Lower lobe of right lung (tissue), 2 donors: ENCODE measurements at regions not wholly inside any gene's neighbourhood (a gene's known extent, or its start where the extent isn't known, plus 50 kb on each side); places are given as distances from the start of the nearest gene placed in this dataset.

ENCODE experiments used
- ATAC-seq, 2 donors: fragments of 200-7000 bp; cut with Tn5 transposase; one replicate each; pipeline ENCODE4 v1.9.1; 2020 to 2022; ENCODE audit warnings: mild to moderate bottlenecking in 2 of 2, moderate library complexity in 2 of 2
- DNase-seq: peaks from one replicate; pipeline ENCODE4 v3.0.0-alpha.2; 2020
- H3K27ac ChIP-seq: fragments of 200-600 bp; one replicate; pipeline ENCODE4 v1.8.0; 2022
- H3K27me3 ChIP-seq: fragments of 200-600 bp; one replicate; pipeline ENCODE4 v1.8.0; 2022; ENCODE audit warnings: low read depth
- H3K36me3 ChIP-seq: fragments of 200-600 bp; one replicate; pipeline ENCODE4 v1.8.0; 2022; ENCODE audit warnings: mild to moderate bottlenecking
- H3K4me1 ChIP-seq: fragments of 200-600 bp; one replicate; pipeline ENCODE4 v1.8.0; 2022
- H3K4me3 ChIP-seq: fragments of 200-600 bp; one replicate; pipeline ENCODE4 v1.8.0; 2022; ENCODE audit warnings: mild to moderate bottlenecking
- H3K9me3 ChIP-seq: fragments of 200-600 bp; one replicate; pipeline ENCODE4 v1.8.0; 2022
- intact Hi-C: fragments of 100-400 bp; cut with DNase I; formaldehyde crosslinking; loops from one replicate; pipeline ENCODE4 v1.11.0; 2022
- TF ChIP-seq, protein P1 (sequence below): fragments of 200-600 bp; IDR thresholded peaks from one replicate; pipeline ENCODE4 v1.8.0; 2022; ENCODE audit warnings: antibody characterized with exemption, mild to moderate bottlenecking
- donor health status: DM: no; HTN: yes; CAD: no; lungs with severe emphysema.

- DNase-seq (no peak), ATAC-seq (no peak)
- H3K36me3 ChIP-seq: peaks cover 74% of the 10 kb centered on the region
- H3K9me3 ChIP-seq: no peaks in the 10 kb centered on the region
- H3K27me3 ChIP-seq: no peaks in the 10 kb centered on the region
- TF ChIP-seq, protein P1, sequence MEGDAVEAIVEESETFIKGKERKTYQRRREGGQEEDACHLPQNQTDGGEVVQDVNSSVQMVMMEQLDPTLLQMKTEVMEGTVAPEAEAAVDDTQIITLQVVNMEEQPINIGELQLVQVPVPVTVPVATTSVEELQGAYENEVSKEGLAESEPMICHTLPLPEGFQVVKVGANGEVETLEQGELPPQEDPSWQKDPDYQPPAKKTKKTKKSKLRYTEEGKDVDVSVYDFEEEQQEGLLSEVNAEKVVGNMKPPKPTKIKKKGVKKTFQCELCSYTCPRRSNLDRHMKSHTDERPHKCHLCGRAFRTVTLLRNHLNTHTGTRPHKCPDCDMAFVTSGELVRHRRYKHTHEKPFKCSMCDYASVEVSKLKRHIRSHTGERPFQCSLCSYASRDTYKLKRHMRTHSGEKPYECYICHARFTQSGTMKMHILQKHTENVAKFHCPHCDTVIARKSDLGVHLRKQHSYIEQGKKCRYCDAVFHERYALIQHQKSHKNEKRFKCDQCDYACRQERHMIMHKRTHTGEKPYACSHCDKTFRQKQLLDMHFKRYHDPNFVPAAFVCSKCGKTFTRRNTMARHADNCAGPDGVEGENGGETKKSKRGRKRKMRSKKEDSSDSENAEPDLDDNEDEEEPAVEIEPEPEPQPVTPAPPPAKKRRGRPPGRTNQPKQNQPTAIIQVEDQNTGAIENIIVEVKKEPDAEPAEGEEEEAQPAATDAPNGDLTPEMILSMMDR: no peak
- no peak overlapping the region for H3K4me3 ChIP-seq
- H3K27ac ChIP-seq: no peak overlapping the region
- H3K4me1 ChIP-seq: peaks cover 14% of the 10 kb centered on the region
- intact Hi-C loops: no loop called here
These were observed 52.4 kb downstream of the ATOSA start for GRCh38 chr15:52626671-52627369.

DNA sequence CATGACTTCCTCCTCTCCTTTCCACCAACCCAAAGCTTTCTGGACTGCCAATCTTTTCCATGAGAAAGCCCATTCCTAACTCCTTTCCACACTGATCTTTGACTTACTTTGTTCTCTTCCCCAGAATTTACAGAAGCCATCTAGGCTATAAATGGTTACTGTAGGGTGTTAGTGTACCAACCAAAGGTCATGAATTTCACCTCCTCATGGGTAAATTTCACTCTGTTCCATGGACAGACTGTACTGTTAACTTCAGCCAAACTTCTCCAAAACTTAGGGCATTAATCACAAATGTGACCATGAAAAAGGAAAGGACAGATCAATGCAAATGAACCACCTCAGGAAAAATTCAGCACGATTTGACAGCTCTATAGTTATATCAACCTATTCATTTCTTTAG lies 54.9 kb downstream of the ATOSA start:
- Histone ChIP-seq H3K4me1 (no peaks in the 10 kb centered on the region), H3K9me3 (no peaks in the 10 kb centered on the region), H3K36me3 (peaks cover 81% of the 10 kb centered on the region), H3K4me3 (no peak overlapping the region), H3K27ac (no peak overlapping the region), H3K27me3 (no peaks in the 10 kb centered on the region)
- intact Hi-C loops: no loop called here
- DNase-seq (no peak), ATAC-seq (no peak)
- TF ChIP-seq, protein P1: no peak

- H3K27me3 ChIP-seq: no peaks in the 10 kb centered on the region
- ATAC-seq (no peak), DNase-seq (no peak)
- no peaks in the 10 kb centered on the region for H3K4me1 ChIP-seq
- peaks cover 86% of the 10 kb centered on the region for H3K36me3 ChIP-seq
- intact Hi-C loops: no loop called here
- H3K9me3 ChIP-seq: no peaks in the 10 kb centered on the region
- TF ChIP-seq, protein P1: no peak
- H3K4me3 ChIP-seq: no peak overlapping the region
- no peak overlapping the region for H3K27ac ChIP-seq
These were observed 54.0 kb upstream of the ARPP19 start for GRCh38 chr15:52622791-52623190.

- Histone ChIP-seq H3K9me3 (no peaks in the 10 kb centered on the region), H3K36me3 (peaks cover 79% of the 10 kb centered on the region), H3K27me3 (no peaks in the 10 kb centered on the region), H3K27ac (no peak overlapping the region), H3K4me3 (no peak overlapping the region), H3K4me1 (no peaks in the 10 kb centered on the region)
- intact Hi-C loops: no loop called here
- ATAC-seq (no peak), DNase-seq (no peak)
- TF ChIP-seq, protein P1: no peak
These were observed 51.7 kb upstream of the ARPP19 start for GRCh38 chr15:52620496-52620895.
